NCI-H446 (cell line): ENCODE measurements at regions not wholly inside any gene's neighbourhood (a gene's known extent, or its start where the extent isn't known, plus 50 kb on each side); places are given as distances from the start of the nearest gene placed in this dataset.
"Not testable (repeated sequence)": the region's sequence is repeated elsewhere in the genome, so short reads cannot be mapped to it uniquely, and the experiment has no call there.

ENCODE experiments used
- DNase-seq, 2 experiments: peaks; one replicate each; lab custom pipeline; 2025; lab: John Stamatoyannopoulos, UW

GRCh38 chr12:124706363-124706762, 139.0 kb upstream of the NCOR2 start:
- no peak for DNase-seq

GRCh38 chr12:124705545-124706138, 138.2 kb upstream of the NCOR2 start:
- no peak for DNase-seq

GRCh38 chr12:124704619-124705018, 137.2 kb upstream of the NCOR2 start:
- DNase-seq = no peak

- no peak for DNase-seq
These were observed 136.4 kb upstream of the NCOR2 start for GRCh38 chr12:124703856-124704255.

GRCh38 chr12:124702736-124703135, 135.3 kb upstream of the NCOR2 start:
- DNase-seq = no peak

GRCh38 chr12:124700810-124701592, 133.6 kb upstream of the NCOR2 start:
- DNase-seq = no peak

GRCh38 chr12:124699909-124700308, 132.5 kb upstream of the NCOR2 start:
- no peak for DNase-seq

GRCh38 chr12:124698998-124699305, 131.5 kb upstream of the NCOR2 start:
- no peak for DNase-seq

- no peak for DNase-seq
These were observed 131.0 kb upstream of the NCOR2 start for GRCh38 chr12:124698211-124698997.

- DNase-seq = not testable (repeated sequence)
These were observed 130.3 kb upstream of the NCOR2 start for GRCh38 chr12:124697722-124698121.

GRCh38 chr12:124696693-124697476, 129.5 kb upstream of the NCOR2 start:
- peak; percentile 64 to 83 for DNase-seq

- peak; percentile 57 to 88 for DNase-seq
These were observed 128.4 kb upstream of the NCOR2 start for GRCh38 chr12:124695861-124696260.

GRCh38 chr12:124694846-124695497, 127.6 kb upstream of the NCOR2 start:
- DNase-seq = peak in 1 of 2 experiments; percentile 47

GRCh38 chr12:124694250-124694649, 126.8 kb upstream of the NCOR2 start:
- no peak for DNase-seq

- DNase-seq = no peak
These were observed 125.8 kb upstream of the NCOR2 start for GRCh38 chr12:124693111-124693723.

GRCh38 chr12:124692443-124692842, 125.0 kb upstream of the NCOR2 start:
- no peak for DNase-seq

GRCh38 chr12:124691429-124691828, 124.0 kb upstream of the NCOR2 start:
- DNase-seq = no peak

GRCh38 chr12:124689631-124690030, 122.2 kb upstream of the NCOR2 start:
- no peak for DNase-seq

- no peak for DNase-seq
These were observed 121.1 kb upstream of the NCOR2 start for GRCh38 chr12:124688356-124688992.

GRCh38 chr12:124687917-124688316, 120.5 kb upstream of the NCOR2 start:
- DNase-seq = peak; percentile 61 to 78
